ENCODE measurements at regions not wholly inside any gene's neighbourhood (a gene's known extent, or its start where the extent isn't known, plus 50 kb on each side); places are given as distances from the start of the nearest gene placed in this dataset.

GRCh38 chr9:24953070-24953469 lies 407.4 kb upstream of the IZUMO3 start:
- intact Hi-C loops (cut with DNase I; ENCODE audit: low total_unique reads): no loop called here
- Histone ChIP-seq H3K27ac (no peak overlapping the region), H3K4me3 (no peak overlapping the region), H3K4me1 (no peaks in the 10 kb centered on the region), H3K9me3 (peaks cover 3 to 8% of the 10 kb centered on the region in 2 donors), H3K36me3 (no peaks in the 10 kb centered on the region), H3K27me3 (no peaks in the 10 kb centered on the region)
- no peak for DNase-seq
- 91 to 100% methylated on average over 1 of the region's 1 CpG for WGBS, 2 donors (ENCODE audit: low coverage in 1 of 2)
- in situ Hi-C loops (cut with MboI; ENCODE audit: low pct_ligation_motif_present in 1 of 4, low pct_unique_long_range_greater_than_20kb in 1 of 4, low sequenced_read_pairs in 3 of 4): no loop called here
- no peak for TF ChIP-seq EP300 (IDR thresholded peaks at IDR 0.05; ENCODE audit: low read depth)
- no peak for TF ChIP-seq CTCF (IDR thresholded peaks at IDR 0.05)
- no peak for TF ChIP-seq POLR2AphosphoS5 (IDR thresholded peaks at IDR 0.05)

- DNase-seq: no peak
- H3K27me3 ChIP-seq: no peaks in the 10 kb centered on the region
- TF ChIP-seq POLR2AphosphoS5 (IDR thresholded peaks at IDR 0.05) (no peak), EP300 (IDR thresholded peaks at IDR 0.05; ENCODE audit: low read depth) (no peak), POLR2A (IDR thresholded peaks at IDR 0.05) (no peak), CTCF (IDR thresholded peaks at IDR 0.05) (no peak)
- in situ Hi-C loops (cut with MboI; ENCODE audit: low pct_ligation_motif_present in 1 of 4, low pct_unique_long_range_greater_than_20kb in 1 of 4, low sequenced_read_pairs in 3 of 4) (no loop called here), intact Hi-C loops (cut with DNase I; ENCODE audit: low total_unique reads) (no loop called here)
- H3K36me3 ChIP-seq: no peaks in the 10 kb centered on the region
- H3K4me3 ChIP-seq: no peak overlapping the region
- WGBS, 2 donors (ENCODE audit: low coverage in 1 of 2): 82 to 88% methylated on average over 4 to 5 of the region's 5 CpGs
- H3K9me3 ChIP-seq: no peaks in the 10 kb centered on the region
- H3K4me1 ChIP-seq: no peaks in the 10 kb centered on the region
- no peak overlapping the region for H3K27ac ChIP-seq
These were observed 393.6 kb upstream of the IZUMO3 start for GRCh38 chr9:24939109-24939850.

GRCh38 chr9:24936117-24936516 lies 390.4 kb upstream of the IZUMO3 start:
- no peaks in the 10 kb centered on the region for H3K36me3 ChIP-seq
- TF ChIP-seq CTCF (IDR thresholded peaks at IDR 0.05) (no peak), POLR2A (IDR thresholded peaks at IDR 0.05) (no peak), EP300 (IDR thresholded peaks at IDR 0.05; ENCODE audit: low read depth) (no peak), POLR2AphosphoS5 (IDR thresholded peaks at IDR 0.05) (no peak)
- in situ Hi-C loops (cut with MboI; ENCODE audit: low pct_ligation_motif_present in 1 of 4, low pct_unique_long_range_greater_than_20kb in 1 of 4, low sequenced_read_pairs in 3 of 4): no loop called here
- H3K27ac ChIP-seq: no peak overlapping the region
- no peak overlapping the region for H3K4me3 ChIP-seq
- 73 to 81% methylated on average over 3 of the region's 3 CpGs for WGBS, 2 donors (ENCODE audit: low coverage in 1 of 2)
- no peaks in the 10 kb centered on the region for H3K4me1 ChIP-seq
- H3K9me3 ChIP-seq: no peaks in the 10 kb centered on the region
- intact Hi-C loops (cut with DNase I; ENCODE audit: low total_unique reads): no loop called here
- H3K27me3 ChIP-seq: no peaks in the 10 kb centered on the region
- no peak for DNase-seq

GRCh38 chr9:24932785-24933184 lies 387.1 kb upstream of the IZUMO3 start:
- Histone ChIP-seq H3K36me3 (no peaks in the 10 kb centered on the region), H3K27ac (no peak overlapping the region), H3K4me1 (no peaks in the 10 kb centered on the region), H3K4me3 (no peak overlapping the region), H3K27me3 (no peaks in the 10 kb centered on the region), H3K9me3 (no peaks in the 10 kb centered on the region)
- in situ Hi-C loops (cut with MboI; ENCODE audit: low pct_ligation_motif_present in 1 of 4, low pct_unique_long_range_greater_than_20kb in 1 of 4, low sequenced_read_pairs in 3 of 4): no loop called here
- WGBS, 2 donors (ENCODE audit: low coverage in 1 of 2): 66 to 70% methylated on average over 2 of the region's 2 CpGs
- TF ChIP-seq POLR2AphosphoS5 (IDR thresholded peaks at IDR 0.05): no peak
- no peak for TF ChIP-seq POLR2A (IDR thresholded peaks at IDR 0.05)
- no peak for TF ChIP-seq CTCF (IDR thresholded peaks at IDR 0.05)
- TF ChIP-seq EP300 (IDR thresholded peaks at IDR 0.05; ENCODE audit: low read depth): no peak
- DNase-seq: no peak
- intact Hi-C loops (cut with DNase I; ENCODE audit: low total_unique reads): no loop called here

All from transverse colon (tissue), 4 donors.